LNCaP clone FGC (cell line): ENCODE measurements at regions not wholly inside any gene's neighbourhood (a gene's known extent, or its start where the extent isn't known, plus 50 kb on each side); places are given as distances from the start of the nearest gene placed in this dataset.
A peak's percentile ranks its signal among the peaks of the same experiment; 100 is the strongest.

Source experiments
- DNase-seq: peaks from one replicate; pipeline ENCODE4 v3.0.0-alpha.2; 2011; ENCODE audit warnings: low read depth
- H3K4me3 ChIP-seq: 2 replicates; pipeline ENCODE4 v1.5.1; 2011; ENCODE audit warnings: mild to moderate bottlenecking, low read depth, low read length, control low read depth
- TF ChIP-seq, protein P1 (sequence below): IDR thresholded peaks from 2 replicates; pipeline ENCODE4 v1.5.1; 2012; ENCODE audit warnings: mild to moderate bottlenecking; ENCODE audit not compliant: control insufficient read depth, insufficient read depth; ENCODE audit errors: extremely low read depth

GRCh38 chr22:25380122-25380747 lies 160.8 kb downstream of the CRYBB2 start:
- TF ChIP-seq, protein P1, sequence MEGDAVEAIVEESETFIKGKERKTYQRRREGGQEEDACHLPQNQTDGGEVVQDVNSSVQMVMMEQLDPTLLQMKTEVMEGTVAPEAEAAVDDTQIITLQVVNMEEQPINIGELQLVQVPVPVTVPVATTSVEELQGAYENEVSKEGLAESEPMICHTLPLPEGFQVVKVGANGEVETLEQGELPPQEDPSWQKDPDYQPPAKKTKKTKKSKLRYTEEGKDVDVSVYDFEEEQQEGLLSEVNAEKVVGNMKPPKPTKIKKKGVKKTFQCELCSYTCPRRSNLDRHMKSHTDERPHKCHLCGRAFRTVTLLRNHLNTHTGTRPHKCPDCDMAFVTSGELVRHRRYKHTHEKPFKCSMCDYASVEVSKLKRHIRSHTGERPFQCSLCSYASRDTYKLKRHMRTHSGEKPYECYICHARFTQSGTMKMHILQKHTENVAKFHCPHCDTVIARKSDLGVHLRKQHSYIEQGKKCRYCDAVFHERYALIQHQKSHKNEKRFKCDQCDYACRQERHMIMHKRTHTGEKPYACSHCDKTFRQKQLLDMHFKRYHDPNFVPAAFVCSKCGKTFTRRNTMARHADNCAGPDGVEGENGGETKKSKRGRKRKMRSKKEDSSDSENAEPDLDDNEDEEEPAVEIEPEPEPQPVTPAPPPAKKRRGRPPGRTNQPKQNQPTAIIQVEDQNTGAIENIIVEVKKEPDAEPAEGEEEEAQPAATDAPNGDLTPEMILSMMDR: no peak
- DNase-seq: no peak
- no peak overlapping the region for H3K4me3 ChIP-seq

GRCh38 chr22:25382762-25383161 lies 163.3 kb downstream of the CRYBB2 start:
- H3K4me3 ChIP-seq: no peak overlapping the region
- DNase-seq: no peak
- TF ChIP-seq, protein P1: peak; percentile 29; the same call in 1 of the 2 replicates

- no peak for DNase-seq
- H3K4me3 ChIP-seq: no peak overlapping the region
- TF ChIP-seq, protein P1: no peak
Measured at GRCh38 chr22:25383278-25383820, 163.9 kb downstream of the CRYBB2 start.

GRCh38 chr22:25383892-25384291 lies 164.5 kb downstream of the CRYBB2 start:
- no peak overlapping the region for H3K4me3 ChIP-seq
- TF ChIP-seq, protein P1: no peak
- DNase-seq: no peak

DNA sequence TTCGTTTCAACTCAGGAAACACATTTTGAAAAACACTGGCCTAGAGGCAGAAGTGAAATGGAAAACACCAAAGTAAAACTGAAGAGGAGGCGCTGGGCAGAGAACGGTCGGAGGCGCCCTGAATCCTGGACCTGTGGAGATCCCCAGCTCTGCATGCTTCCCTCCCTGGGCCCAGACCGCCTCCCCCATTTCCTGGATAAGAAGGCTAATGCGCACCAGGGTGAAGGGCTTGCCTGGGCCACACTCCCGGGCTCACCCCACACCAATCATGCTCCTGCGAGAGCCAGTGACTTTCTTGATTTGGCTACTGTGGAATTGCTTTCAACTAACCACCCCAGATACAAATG lies 167.1 kb downstream of the CRYBB2 start:
- DNase-seq: no peak
- H3K4me3 ChIP-seq: no peak overlapping the region
- TF ChIP-seq, protein P1: no peak

DNA sequence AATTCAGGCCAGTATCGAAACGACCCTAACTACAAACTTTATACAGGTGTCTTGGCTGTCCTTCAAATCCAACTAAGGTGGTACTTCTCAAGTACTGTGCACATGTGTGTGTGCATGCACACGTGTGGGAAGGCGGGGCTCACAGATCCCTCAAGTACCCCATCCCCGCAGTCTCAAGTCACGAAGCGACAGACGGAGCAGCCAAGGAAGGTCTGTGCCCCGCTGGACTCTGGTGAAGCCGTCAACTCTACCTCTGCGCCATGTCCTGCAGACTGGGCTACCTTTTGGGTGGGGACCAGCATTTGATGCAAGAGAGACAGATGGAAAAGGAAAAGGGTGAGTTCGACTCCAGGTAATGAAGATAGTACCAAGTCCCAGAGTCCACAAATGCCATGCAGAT lies 169.0 kb downstream of the CRYBB2 start:
- no peak for DNase-seq
- TF ChIP-seq, protein P1: no peak
- H3K4me3 ChIP-seq: no peak overlapping the region

DNA sequence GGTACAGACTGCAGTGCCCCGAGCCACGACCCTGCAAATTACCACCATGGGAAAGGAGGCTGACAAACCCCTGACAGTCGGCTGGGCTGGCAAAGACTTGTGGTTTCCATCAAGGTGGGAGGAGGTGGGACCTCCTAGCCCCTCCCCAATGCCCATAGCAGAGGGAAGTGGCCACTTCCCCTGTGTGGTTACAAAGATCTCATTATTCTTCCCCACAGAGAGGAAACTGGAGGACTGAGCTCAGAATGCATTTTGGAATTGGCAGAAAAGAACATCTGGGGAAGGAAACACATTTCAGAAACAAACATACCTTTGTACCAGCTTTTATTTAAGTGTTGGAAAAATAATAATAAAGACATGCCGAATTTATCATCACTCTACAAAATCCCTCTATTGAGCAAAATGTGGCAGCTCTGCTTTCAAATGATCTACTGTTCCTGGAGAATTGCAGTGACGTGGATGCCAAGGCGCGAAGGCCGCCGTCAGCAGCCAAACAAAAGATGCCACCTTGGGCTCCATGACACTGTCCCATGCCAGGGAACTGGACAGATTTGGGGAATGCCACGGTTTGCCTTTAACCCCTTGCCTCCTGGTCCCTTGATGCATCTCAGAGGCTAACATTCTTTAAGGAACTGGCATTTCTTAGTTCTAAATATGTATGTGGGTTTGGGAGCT lies 169.6 kb downstream of the CRYBB2 start:
- DNase-seq: no peak
- H3K4me3 ChIP-seq: no peak overlapping the region
- TF ChIP-seq, protein P1: no peak
